Activated naive CD4-positive, alpha-beta T cell treated with anti-CD3 and anti-CD28 coated beads, Interleukin-2, amount 50 U/mL, for 24 hours (primary cell): ENCODE measurements at regions not wholly inside any gene's neighbourhood (a gene's known extent, or its start where the extent isn't known, plus 50 kb on each side); places are given as distances from the start of the nearest gene placed in this dataset.
"Not testable (repeated sequence)": the region's sequence is repeated elsewhere in the genome, so short reads cannot be mapped to it uniquely, and the experiment has no call there.

ENCODE experiments used
- H3K27ac Mint-ChIP-seq: one replicate; pipeline ENCODE4 v1.8.0; 2021; ENCODE audit warnings: mild to moderate bottlenecking, mixed read lengths
- H3K27me3 Mint-ChIP-seq: one replicate; pipeline ENCODE4 v1.8.0; 2021; ENCODE audit warnings: mixed read lengths
- H3K36me3 Mint-ChIP-seq: one replicate; pipeline ENCODE4 v1.8.0; 2021; ENCODE audit warnings: mixed read lengths
- H3K4me1 Mint-ChIP-seq: one replicate; pipeline ENCODE4 v1.8.0; 2021; ENCODE audit warnings: mixed read lengths
- H3K4me3 Mint-ChIP-seq: one replicate; pipeline ENCODE4 v1.8.0; 2021; ENCODE audit warnings: mild to moderate bottlenecking, mixed read lengths
- H3K9me3 Mint-ChIP-seq: one replicate; pipeline ENCODE4 v1.8.0; 2021; ENCODE audit warnings: mixed read lengths

GRCh38 chr2:225282858-225283710, 116.4 kb upstream of the NYAP2 start:
- no peak overlapping the region for H3K4me3 Mint-ChIP-seq
- no peaks in the 10 kb centered on the region for H3K36me3 Mint-ChIP-seq
- no peaks in the 10 kb centered on the region for H3K27me3 Mint-ChIP-seq
- H3K27ac Mint-ChIP-seq = no peak overlapping the region
- H3K9me3 Mint-ChIP-seq = no peaks in the 10 kb centered on the region
- peaks cover 4% of the 10 kb centered on the region for H3K4me1 Mint-ChIP-seq

- H3K27me3 Mint-ChIP-seq = no peaks in the 10 kb centered on the region
- no peaks in the 10 kb centered on the region for H3K9me3 Mint-ChIP-seq
- no peak overlapping the region for H3K27ac Mint-ChIP-seq
- H3K4me3 Mint-ChIP-seq = no peak overlapping the region
- peaks cover under 1% of the 10 kb centered on the region for H3K4me1 Mint-ChIP-seq
- H3K36me3 Mint-ChIP-seq = peaks cover 4% of the 10 kb centered on the region
These were observed 123.3 kb upstream of the NYAP2 start for GRCh38 chr2:225276207-225276606.

- no peak overlapping the region for H3K27ac Mint-ChIP-seq
- peaks cover 4% of the 10 kb centered on the region for H3K36me3 Mint-ChIP-seq
- H3K27me3 Mint-ChIP-seq = no peaks in the 10 kb centered on the region
- no peaks in the 10 kb centered on the region for H3K9me3 Mint-ChIP-seq
- no peak overlapping the region for H3K4me3 Mint-ChIP-seq
- peaks cover 7% of the 10 kb centered on the region for H3K4me1 Mint-ChIP-seq
These were observed 124.1 kb upstream of the NYAP2 start for GRCh38 chr2:225275443-225275842.

DNA sequence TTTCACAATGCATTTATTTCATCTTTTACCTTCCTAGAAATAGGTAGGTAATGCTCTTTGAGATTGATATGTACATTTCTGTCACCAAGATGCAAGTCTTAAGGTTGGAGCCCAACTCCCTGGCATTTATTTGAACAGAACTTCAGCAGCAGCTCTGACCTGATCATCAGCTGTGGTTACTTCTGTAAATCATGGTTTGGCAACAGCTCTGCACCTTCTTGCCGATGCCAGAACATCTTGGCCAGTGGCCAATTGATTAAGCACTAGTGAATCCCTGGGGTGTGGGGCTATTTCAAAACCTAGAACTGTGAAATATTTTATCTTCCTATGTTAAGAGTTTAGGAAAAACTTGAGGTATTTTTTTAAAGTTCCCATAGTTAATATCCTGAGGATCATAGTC, 124.8 kb upstream of the NYAP2 start:
- no peaks in the 10 kb centered on the region for H3K27me3 Mint-ChIP-seq
- no peak overlapping the region for H3K4me3 Mint-ChIP-seq
- peaks cover 4% of the 10 kb centered on the region for H3K36me3 Mint-ChIP-seq
- no peaks in the 10 kb centered on the region for H3K9me3 Mint-ChIP-seq
- no peak overlapping the region for H3K27ac Mint-ChIP-seq
- H3K4me1 Mint-ChIP-seq = peaks cover 10% of the 10 kb centered on the region

DNA sequence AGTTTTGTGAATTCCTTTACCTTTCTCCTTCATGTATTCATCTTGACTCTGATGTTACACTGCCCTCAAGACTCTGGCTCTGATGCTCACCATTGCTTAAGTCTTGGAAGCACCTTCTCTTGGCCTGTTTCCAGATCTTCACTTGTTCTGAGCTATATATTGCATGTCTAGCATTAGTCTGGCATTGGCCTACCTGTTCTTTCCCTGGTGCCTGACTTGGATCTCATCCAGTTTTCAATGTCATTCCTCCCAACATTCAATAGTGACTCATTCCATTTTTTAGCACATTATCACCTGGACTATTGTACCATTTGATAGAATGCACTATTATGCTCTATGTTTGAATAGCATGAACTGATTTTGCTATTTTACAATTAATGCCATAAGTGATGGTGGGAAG, 127.3 kb upstream of the NYAP2 start:
- H3K9me3 Mint-ChIP-seq = no peaks in the 10 kb centered on the region
- H3K4me3 Mint-ChIP-seq = no peak overlapping the region
- no peaks in the 10 kb centered on the region for H3K27me3 Mint-ChIP-seq
- peaks cover 2% of the 10 kb centered on the region for H3K36me3 Mint-ChIP-seq
- H3K27ac Mint-ChIP-seq = peak overlapping the region; percentile 46
- H3K4me1 Mint-ChIP-seq = peaks cover 10% of the 10 kb centered on the region

DNA sequence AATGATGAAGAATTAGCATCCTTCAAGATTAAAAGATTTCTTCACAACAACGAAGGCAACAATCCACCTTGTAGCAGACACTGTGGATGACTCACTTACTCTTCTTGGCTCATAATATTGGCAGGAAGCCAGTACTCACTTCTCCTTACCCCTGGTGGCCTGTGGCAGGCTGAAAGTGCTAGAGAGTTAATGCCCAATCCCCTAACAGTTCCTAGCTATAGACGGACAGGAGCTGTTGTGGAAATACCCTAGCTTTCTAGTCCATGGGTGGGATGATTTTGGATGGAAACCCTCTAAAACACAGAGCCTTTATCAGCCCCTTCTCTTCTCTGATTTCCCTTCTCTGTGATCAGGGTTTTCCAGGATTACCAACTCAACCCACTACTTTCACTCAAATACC, 128.6 kb upstream of the NYAP2 start:
- Mint-ChIP-seq H3K27me3 (no peaks in the 10 kb centered on the region), H3K36me3 (no peaks in the 10 kb centered on the region), H3K27ac (no peak overlapping the region), H3K4me1 (peaks cover 10% of the 10 kb centered on the region), H3K4me3 (no peak overlapping the region), H3K9me3 (no peaks in the 10 kb centered on the region)

GRCh38 chr2:225270053-225270452, 129.5 kb upstream of the NYAP2 start:
- H3K4me3 Mint-ChIP-seq = no peak overlapping the region
- no peaks in the 10 kb centered on the region for H3K36me3 Mint-ChIP-seq
- peaks cover 4% of the 10 kb centered on the region for H3K9me3 Mint-ChIP-seq
- no peak overlapping the region for H3K27ac Mint-ChIP-seq
- H3K4me1 Mint-ChIP-seq = peaks cover 10% of the 10 kb centered on the region
- no peaks in the 10 kb centered on the region for H3K27me3 Mint-ChIP-seq

GRCh38 chr2:225254363-225254762, 145.1 kb upstream of the NYAP2 start:
- Mint-ChIP-seq H3K4me3 (no peak overlapping the region), H3K36me3 (no peaks in the 10 kb centered on the region), H3K27me3 (no peaks in the 10 kb centered on the region), H3K4me1 (no peaks in the 10 kb centered on the region), H3K27ac (no peak overlapping the region), H3K9me3 (peaks cover 13% of the 10 kb centered on the region)

- Mint-ChIP-seq H3K27me3 (peaks cover 1% of the 10 kb centered on the region), H3K4me1 (peaks cover 3% of the 10 kb centered on the region), H3K36me3 (no peaks in the 10 kb centered on the region), H3K9me3 (no peaks in the 10 kb centered on the region), H3K4me3 (no peak overlapping the region), H3K27ac (no peak overlapping the region)
These were observed 154.6 kb upstream of the NYAP2 start for GRCh38 chr2:225244933-225245332.

GRCh38 chr2:225236769-225237323, 162.7 kb upstream of the NYAP2 start:
- peaks cover 1% of the 10 kb centered on the region for H3K27me3 Mint-ChIP-seq

DNA sequence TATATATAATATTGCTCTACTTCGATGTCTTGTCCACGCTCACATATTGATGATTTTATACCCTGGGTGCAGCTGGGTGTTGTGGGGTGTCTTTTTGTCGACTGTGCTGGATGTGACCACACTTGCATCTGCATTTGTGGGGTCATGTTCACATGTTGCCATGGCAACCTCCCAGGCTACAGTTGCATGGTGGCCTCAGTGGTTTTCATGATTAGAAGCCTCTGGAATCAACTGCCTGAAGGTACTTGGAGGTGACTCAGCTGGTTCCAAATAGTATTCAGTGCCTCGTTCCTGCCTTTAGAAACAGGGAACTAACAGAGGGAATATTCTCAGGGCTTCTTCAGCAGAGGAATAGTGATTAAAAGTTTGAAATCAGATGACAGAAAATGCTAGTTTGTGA, 166.3 kb upstream of the NYAP2 start:
- H3K4me1 Mint-ChIP-seq = peaks cover 3% of the 10 kb centered on the region
- no peaks in the 10 kb centered on the region for H3K36me3 Mint-ChIP-seq
- no peaks in the 10 kb centered on the region for H3K27me3 Mint-ChIP-seq
- peaks cover 5% of the 10 kb centered on the region for H3K9me3 Mint-ChIP-seq
- peak overlapping the region; percentile 52 for H3K27ac Mint-ChIP-seq
- no peak overlapping the region for H3K4me3 Mint-ChIP-seq

More at GRCh38 chr2:225236769-225237323, 162.7 kb upstream of the NYAP2 start:
- Mint-ChIP-seq H3K27ac (no peak overlapping the region), H3K36me3 (no peaks in the 10 kb centered on the region), H3K4me3 (no peak overlapping the region), H3K9me3 (peaks cover 5% of the 10 kb centered on the region), H3K4me1 (peaks cover 6% of the 10 kb centered on the region)

DNA sequence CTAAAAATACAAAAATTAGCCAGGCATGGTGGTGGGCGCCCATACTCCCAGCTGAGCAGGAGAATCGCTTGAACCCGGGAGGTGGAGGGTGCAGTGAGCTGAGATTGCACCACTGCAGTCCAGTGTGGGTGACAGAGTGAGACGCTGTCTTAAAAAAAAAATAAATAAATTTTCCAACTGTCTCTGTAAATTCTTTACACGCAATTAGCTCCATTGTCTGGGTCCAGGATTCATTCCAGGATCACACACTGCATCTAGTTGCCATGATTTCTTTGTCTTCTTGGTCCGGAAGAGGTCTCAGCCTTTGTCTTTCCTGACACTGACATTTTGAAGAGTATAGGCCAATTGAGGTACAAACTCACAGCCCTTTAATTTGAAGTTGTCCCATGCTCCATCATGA, 167.6 kb upstream of the NYAP2 start:
- no peaks in the 10 kb centered on the region for H3K27me3 Mint-ChIP-seq
- H3K36me3 Mint-ChIP-seq = no peaks in the 10 kb centered on the region
- peaks cover 3% of the 10 kb centered on the region for H3K4me1 Mint-ChIP-seq
- no peak overlapping the region for H3K4me3 Mint-ChIP-seq
- H3K9me3 Mint-ChIP-seq = no peaks in the 10 kb centered on the region
- H3K27ac Mint-ChIP-seq = no peak overlapping the region

DNA sequence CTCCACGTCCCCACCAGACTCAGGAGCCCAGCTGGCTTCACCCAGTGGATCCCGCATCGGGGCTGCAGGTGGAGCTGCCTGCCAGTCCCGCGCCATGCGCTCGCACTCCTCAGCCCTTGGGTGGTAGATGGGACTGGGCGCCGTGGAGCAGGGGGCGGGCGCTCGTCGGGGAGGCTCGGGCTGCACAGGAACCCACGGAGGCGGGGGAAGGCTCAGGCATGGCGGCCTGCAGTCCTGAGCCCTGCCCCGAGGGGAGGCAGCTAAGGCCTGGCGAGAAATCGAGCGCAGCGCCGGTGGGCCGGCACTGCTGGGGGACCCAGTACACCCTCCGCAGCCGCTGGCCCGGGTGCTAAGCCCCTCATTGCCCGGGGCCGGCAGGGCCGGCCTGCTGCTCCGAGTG, 170.2 kb upstream of the NYAP2 start:
- H3K9me3 Mint-ChIP-seq, H3K4me1 Mint-ChIP-seq, H3K27me3 Mint-ChIP-seq, H3K36me3 Mint-ChIP-seq, H3K4me3 Mint-ChIP-seq, H3K27ac Mint-ChIP-seq: not testable (repeated sequence)

GRCh38 chr2:225226441-225226840, 173.1 kb upstream of the NYAP2 start:
- Mint-ChIP-seq H3K9me3 (no peaks in the 10 kb centered on the region), H3K36me3 (no peaks in the 10 kb centered on the region), H3K27me3 (no peaks in the 10 kb centered on the region), H3K4me3 (no peak overlapping the region), H3K27ac (no peak overlapping the region), H3K4me1 (peaks cover 4% of the 10 kb centered on the region)

GRCh38 chr2:225223301-225223700, 176.2 kb upstream of the NYAP2 start:
- H3K4me3 Mint-ChIP-seq = no peak overlapping the region
- H3K9me3 Mint-ChIP-seq = no peaks in the 10 kb centered on the region
- H3K4me1 Mint-ChIP-seq = peaks cover 4% of the 10 kb centered on the region
- H3K27ac Mint-ChIP-seq = no peak overlapping the region
- H3K27me3 Mint-ChIP-seq = no peaks in the 10 kb centered on the region
- no peaks in the 10 kb centered on the region for H3K36me3 Mint-ChIP-seq

DNA sequence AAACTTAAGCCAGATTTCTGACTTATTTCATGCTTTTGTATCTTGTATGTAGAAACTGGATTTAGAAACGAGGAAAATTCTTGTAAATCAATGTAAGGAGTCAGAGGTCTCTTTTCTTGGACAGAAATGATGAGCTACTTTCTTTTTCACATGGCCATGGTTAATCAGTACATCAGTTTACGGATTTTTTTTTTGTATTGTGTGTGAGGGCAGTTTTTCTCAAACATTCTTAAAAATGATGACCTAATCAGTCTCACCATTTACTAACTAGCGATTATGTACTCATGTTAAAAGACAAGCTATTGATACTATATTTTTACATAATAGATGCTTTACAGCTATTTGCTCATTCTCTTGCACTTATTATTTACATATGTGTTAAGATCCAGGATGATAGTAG, 165.2 kb upstream of the DOCK10 start:
- Mint-ChIP-seq H3K4me1 (no peaks in the 10 kb centered on the region), H3K9me3 (peaks cover 5% of the 10 kb centered on the region), H3K36me3 (peaks cover 5% of the 10 kb centered on the region), H3K27ac (no peak overlapping the region), H3K27me3 (peaks cover 3% of the 10 kb centered on the region), H3K4me3 (no peak overlapping the region)
